PC-3 (cell line): ENCODE measurements at regions not wholly inside any gene's neighbourhood (a gene's known extent, or its start where the extent isn't known, plus 50 kb on each side); places are given as distances from the start of the nearest gene placed in this dataset.

Experiments
- ATAC-seq: fragments of 200-7000 bp; cut with Tn5 transposase; 2 replicates; pipeline ENCODE4 v1.9.1; 2020; ENCODE audit warnings: mild to moderate bottlenecking, moderate library complexity
- BruUV-seq: library from RNA; stranded (reverse); fragments of 400-500 nt; replicated peaks from 2 replicates; lab custom pipeline; 2021; lab: Mats Ljungman, UMichigan
- CTCF ChIA-PET: fragments of 300-600 bp; sonication (Branson Sonifier 250); formaldehyde crosslinking; loops from one replicate; lab custom pipeline; 2022; ENCODE audit warnings: antibody characterized with exemption; lab: Charles Lee
- POLR2A ChIA-PET: fragments of 300-600 bp; sonication (Branson Sonifier 250); formaldehyde crosslinking; loops from one replicate; lab custom pipeline; 2022; ENCODE audit warnings: antibody characterized with exemption; ENCODE audit not compliant: unreplicated experiment; lab: Charles Lee
- DNase-seq: peaks from one replicate; pipeline ENCODE4 v3.0.0-alpha.2; 2015
- H2AFZ ChIP-seq: fragments of 300-600 bp; sonication (generic); 2 replicates; pipeline ENCODE4 v1.6.0; 2016; ENCODE audit warnings: antibody characterized with exemption, low read length
- H3F3A ChIP-seq: fragments of 300-600 bp; sonication (generic); one replicate; pipeline ENCODE4 v1.6.0; 2017; ENCODE audit warnings: antibody characterized with exemption, low read length, control low read depth, mild to moderate bottlenecking; ENCODE audit not compliant: unreplicated experiment
- H3K27ac ChIP-seq: fragments of 300-600 bp; sonication (generic); 2 replicates; pipeline ENCODE4 v1.5.1; 2016; ENCODE audit warnings: mild to moderate bottlenecking, low read length
- H3K27me3 ChIP-seq: fragments of 300-600 bp; sonication (generic); 2 replicates; pipeline ENCODE4 v1.6.1; 2016; ENCODE audit warnings: low read length, mixed read lengths
- H3K36me3 ChIP-seq: fragments of 300-600 bp; sonication (generic); 2 replicates; pipeline ENCODE4 v1.6.1; 2016; ENCODE audit warnings: low read depth, mixed run types, low read length, mixed read lengths
- H3K4me1 ChIP-seq: fragments of 300-600 bp; sonication (generic); 2 replicates; pipeline ENCODE4 v1.5.1; 2016; ENCODE audit warnings: low read length; ENCODE audit not compliant: insufficient read depth
- H3K4me2 ChIP-seq: fragments of 300-600 bp; sonication (generic); 2 replicates; pipeline ENCODE4 v1.6.0; 2016; ENCODE audit warnings: low read length
- H3K4me3 ChIP-seq: fragments of 300-600 bp; sonication (generic); 2 replicates; pipeline ENCODE4 v1.5.1; 2016; ENCODE audit warnings: mild to moderate bottlenecking, low read length, mixed read lengths
- H3K79me2 ChIP-seq: fragments of 300-600 bp; sonication (generic); 2 replicates; pipeline ENCODE4 v1.6.1; 2017; ENCODE audit warnings: low read length, mixed read lengths
- H3K9ac ChIP-seq: fragments of 300-600 bp; sonication (generic); 2 replicates; pipeline ENCODE4 v1.6.0; 2016; ENCODE audit warnings: mild to moderate bottlenecking, low read length
- H3K9me2 ChIP-seq: fragments of 300-600 bp; sonication (generic); replicated peaks from 2 replicates; pipeline ENCODE4 v1.6.1; 2016; ENCODE audit warnings: mixed run types, low read length, mixed read lengths
- H3K9me3 ChIP-seq: fragments of 300-600 bp; sonication (generic); 2 replicates; pipeline ENCODE4 v1.6.1; 2016; ENCODE audit warnings: low read length, mixed read lengths
- H4K20me1 ChIP-seq: fragments of 300-600 bp; sonication (generic); 2 replicates; pipeline ENCODE4 v1.6.1; 2016; ENCODE audit warnings: low read length, mixed read lengths
- CTCF ChIP-seq: fragments of 300-600 bp; sonication (generic); conservative IDR thresholded peaks from 2 replicates; pipeline ENCODE4 v1.5.1; 2017; ENCODE audit warnings: antibody characterized with exemption, low read depth, mild to moderate bottlenecking, low read length
- EZH2 ChIP-seq: fragments of 300-600 bp; sonication (generic); IDR thresholded peaks from one replicate; pipeline ENCODE4 v1.6.1; 2017; ENCODE audit warnings: antibody characterized with exemption, mild to moderate bottlenecking, low read length; ENCODE audit not compliant: unreplicated experiment
- EZH2phosphoT487 ChIP-seq: fragments of 300-600 bp; sonication (generic); IDR thresholded peaks from 2 replicates; pipeline ENCODE4 v1.6.1; 2018; ENCODE audit warnings: mild to moderate bottlenecking, antibody characterized with exemption, low read length, borderline replicate concordance
- intact Hi-C: fragments of 100-400 bp; cut with micrococcal nuclease; formaldehyde crosslinking; loops from 2 replicates; pipeline ENCODE4 v1.9.0; 2023

DNA sequence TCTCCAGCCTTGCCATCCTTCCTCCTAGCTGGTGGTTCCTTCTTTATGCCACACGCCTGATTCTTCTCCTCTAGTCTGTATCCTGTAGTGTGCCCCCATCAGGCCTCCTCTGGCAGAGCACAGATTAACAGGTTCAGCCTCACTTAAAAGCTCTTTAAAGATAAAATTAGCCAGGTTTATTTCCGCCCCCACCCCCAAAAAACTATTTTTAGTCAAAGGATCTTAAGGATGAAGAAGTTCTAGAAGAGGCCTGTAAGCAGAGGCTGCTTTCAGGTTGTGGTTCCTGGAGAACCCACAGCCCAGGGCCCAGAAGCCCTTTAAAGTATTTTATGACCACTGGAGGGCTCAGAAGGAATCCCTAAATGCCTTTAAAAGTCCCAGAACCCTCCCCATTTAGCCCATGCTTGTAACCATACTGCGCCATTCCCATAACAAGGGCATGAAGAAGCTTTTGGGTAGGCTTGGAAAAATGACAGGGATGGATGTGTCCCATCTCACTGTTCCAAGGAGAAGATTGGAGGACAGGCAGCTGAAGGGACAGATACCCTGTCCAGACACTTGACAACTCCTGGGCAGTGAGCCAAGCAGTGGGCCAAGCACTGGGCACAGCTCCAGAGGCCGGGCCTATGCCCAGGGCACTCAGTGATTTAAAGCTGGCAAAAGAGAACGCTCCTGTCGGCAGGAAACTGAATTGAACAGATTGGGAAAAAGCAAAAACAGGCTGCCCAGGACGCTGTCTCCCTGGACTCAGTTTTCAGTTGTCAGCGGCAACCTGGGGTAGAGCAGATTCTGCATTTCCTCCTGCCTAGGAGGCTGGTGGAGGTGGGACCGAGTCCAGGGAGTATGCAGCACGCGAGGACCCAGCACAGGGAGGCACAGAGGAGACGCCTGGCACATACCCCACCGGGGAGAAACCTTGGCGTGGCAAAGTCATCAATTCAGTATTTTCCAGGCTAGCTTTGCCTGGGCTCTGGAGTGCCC lies 106.3 kb upstream of the SSBP2 start:
- TF ChIP-seq EZH2 = no peak
- peak; percentile 44 for TF ChIP-seq CTCF
- H3K4me1 ChIP-seq = 0 out of 2 replicates have a peak, but pooled peaks cover 6% of the 10 kb centered on the region
- H3F3A ChIP-seq = no peaks in the 10 kb centered on the region
- no peak overlapping the region for H3K27ac ChIP-seq
- ChIA-PET POLR2A (no interaction called here), CTCF (interaction anchor here (0.6 to 0.7 kb wide), 2 partner anchors 198 to 332 kb away, joined by 3 read pairs; no protein-coding TSS in a partner anchor)
- no peaks in the 10 kb centered on the region for H4K20me1 ChIP-seq
- peak; percentile 50; the same call in 1 of the 2 replicates for ATAC-seq
- H3K4me3 ChIP-seq = peak overlapping the region; percentile 29; the same call in 1 of the 2 replicates
- H3K9me2 ChIP-seq = no peaks in the 10 kb centered on the region
- peak overlapping the region; percentile 68 for H2AFZ ChIP-seq
- no peak overlapping the region for H3K9ac ChIP-seq
- intact Hi-C loops = no loop called here
- peak overlapping the region; percentile 62 for H3K4me2 ChIP-seq
- peak; percentile 57 for DNase-seq
- H3K79me2 ChIP-seq = no peaks in the 10 kb centered on the region
- no peaks in the 10 kb centered on the region for H3K9me3 ChIP-seq
- H3K27me3 ChIP-seq = no peaks in the 10 kb centered on the region
- BruUV-seq = no TSS peak
- no peaks in the 10 kb centered on the region for H3K36me3 ChIP-seq

- H3K27ac ChIP-seq = no peak overlapping the region
- no peak overlapping the region for H3K4me2 ChIP-seq
- no peak for DNase-seq
- no peaks in the 10 kb centered on the region for H3K27me3 ChIP-seq
- TF ChIP-seq CTCF (no peak), EZH2 (no peak), EZH2phosphoT487 (no peak)
- H3K9me3 ChIP-seq = no peaks in the 10 kb centered on the region
- H3K36me3 ChIP-seq = no peaks in the 10 kb centered on the region
- no peak overlapping the region for H3K9ac ChIP-seq
- no TSS peak for BruUV-seq
- ChIA-PET CTCF (no interaction called here), POLR2A (no interaction called here)
- no peaks in the 10 kb centered on the region for H3K79me2 ChIP-seq
- H4K20me1 ChIP-seq = no peaks in the 10 kb centered on the region
- H2AFZ ChIP-seq = no peak overlapping the region
- ATAC-seq = no peak
- no peaks in the 10 kb centered on the region for H3F3A ChIP-seq
- intact Hi-C loops = no loop called here
- peaks cover 16% of the 10 kb centered on the region for H3K4me1 ChIP-seq
- H3K4me3 ChIP-seq = no peak overlapping the region
- H3K9me2 ChIP-seq = no peaks in the 10 kb centered on the region
These were observed 104.7 kb upstream of the SSBP2 start for GRCh38 chr5:81855591-81855990.

- H2AFZ ChIP-seq = no peak overlapping the region
- no peaks in the 10 kb centered on the region for H3K79me2 ChIP-seq
- intact Hi-C loops = loop anchor here (5.0 kb wide), 4 partner anchors 117 to 1752 kb away; partner anchors contain the start of gene ATG10
- no peaks in the 10 kb centered on the region for H3K27me3 ChIP-seq
- H3K4me2 ChIP-seq = no peak overlapping the region
- no peaks in the 10 kb centered on the region for H4K20me1 ChIP-seq
- H3K4me3 ChIP-seq = no peak overlapping the region
- ATAC-seq (no peak), DNase-seq (no peak)
- H3K27ac ChIP-seq = no peak overlapping the region
- no peak for TF ChIP-seq EZH2phosphoT487
- no peak for TF ChIP-seq EZH2
- TF ChIP-seq CTCF = no peak
- no peaks in the 10 kb centered on the region for H3F3A ChIP-seq
- H3K9me3 ChIP-seq = no peaks in the 10 kb centered on the region
- H3K4me1 ChIP-seq = peaks cover 16% of the 10 kb centered on the region
- H3K9ac ChIP-seq = no peak overlapping the region
- ChIA-PET CTCF (no interaction called here), POLR2A (no interaction called here)
- H3K9me2 ChIP-seq = no peaks in the 10 kb centered on the region
- BruUV-seq = no TSS peak
- no peaks in the 10 kb centered on the region for H3K36me3 ChIP-seq
These were observed 104.0 kb upstream of the SSBP2 start for GRCh38 chr5:81854915-81855314.
